ENCODE measurements at regions not wholly inside any gene's neighbourhood (a gene's known extent, or its start where the extent isn't known, plus 50 kb on each side); places are given as distances from the start of the nearest gene placed in this dataset.
A peak's percentile ranks its signal among the peaks of the same experiment; 100 is the strongest.

- Histone ChIP-seq H4K20me1 (no peaks in the 10 kb centered on the region), H3K4me1 (peaks cover 0 to 4% (median 0%) of the 10 kb centered on the region in 10 experiments; a peak in 1 of 20 replicates), H3K27ac (no peak overlapping the region), H3K36me3 (no peaks in the 10 kb centered on the region), H3K4me2 (peak overlapping the region in 1 of 11 experiments; percentile 38; a peak in 2 of 22 replicates), H3K9ac (no peak overlapping the region), H3K4me3 (no peak overlapping the region), H3K9me3 (replicated peaks in 1 of 11) (no peaks in the 10 kb centered on the region), H3K27me3 (no peaks in the 10 kb centered on the region)
- TF ChIP-seq Cebpa-rat (IDR thresholded peaks at IDR 0.05): no peak
Observed at GRCh38 chr5:133714161-133714915, 102.0 kb upstream of the FSTL4 start.

- H3K4me1 ChIP-seq: peaks cover 0 to 4% (median 0%) of the 10 kb centered on the region in 10 experiments; a peak in 1 of 20 replicates
- no peak for TF ChIP-seq Cebpa-rat (IDR thresholded peaks at IDR 0.05)
- no peaks in the 10 kb centered on the region for H3K9me3 ChIP-seq (replicated peaks in 1 of 11)
- peak overlapping the region in 1 of 11 experiments; percentile 38; a peak in 2 of 22 replicates for H3K4me2 ChIP-seq
- no peak overlapping the region for H3K9ac ChIP-seq
- H4K20me1 ChIP-seq: no peaks in the 10 kb centered on the region
- no peaks in the 10 kb centered on the region for H3K36me3 ChIP-seq
- no peak overlapping the region for H3K27ac ChIP-seq
- H3K4me3 ChIP-seq: no peak overlapping the region
- H3K27me3 ChIP-seq: no peaks in the 10 kb centered on the region
Observed at GRCh38 chr5:133713751-133714150, 101.4 kb upstream of the FSTL4 start.

GRCh38 chr5:133713209-133713608 lies 100.9 kb upstream of the FSTL4 start:
- H3K27me3 ChIP-seq: no peaks in the 10 kb centered on the region
- no peaks in the 10 kb centered on the region for H3K9me3 ChIP-seq (replicated peaks in 1 of 11)
- no peak overlapping the region for H3K27ac ChIP-seq
- H4K20me1 ChIP-seq: no peaks in the 10 kb centered on the region
- peaks cover 0 to 4% (median 0%) of the 10 kb centered on the region in 10 experiments; a peak in 1 of 20 replicates for H3K4me1 ChIP-seq
- no peak for TF ChIP-seq Cebpa-rat (IDR thresholded peaks at IDR 0.05)
- no peak overlapping the region for H3K4me2 ChIP-seq
- no peak overlapping the region for H3K9ac ChIP-seq
- no peaks in the 10 kb centered on the region for H3K36me3 ChIP-seq
- no peak overlapping the region for H3K4me3 ChIP-seq

GRCh38 chr5:133712562-133712961 lies 100.2 kb upstream of the FSTL4 start:
- H3K4me1 ChIP-seq: peaks cover 0 to 4% (median 0%) of the 10 kb centered on the region in 10 experiments; a peak in 1 of 20 replicates
- no peaks in the 10 kb centered on the region for H3K9me3 ChIP-seq (replicated peaks in 1 of 11)
- no peaks in the 10 kb centered on the region for H3K27me3 ChIP-seq
- H3K27ac ChIP-seq: no peak overlapping the region
- no peak overlapping the region for H3K9ac ChIP-seq
- H3K4me3 ChIP-seq: no peak overlapping the region
- no peak overlapping the region for H3K4me2 ChIP-seq
- no peaks in the 10 kb centered on the region for H3K36me3 ChIP-seq
- TF ChIP-seq Cebpa-rat (IDR thresholded peaks at IDR 0.05): no peak
- H4K20me1 ChIP-seq: no peaks in the 10 kb centered on the region

GRCh38 chr5:133709209-133709725 lies 96.9 kb upstream of the FSTL4 start:
- Histone ChIP-seq H3K4me3 (no peak overlapping the region), H3K9ac (no peak overlapping the region), H3K27ac (no peak overlapping the region), H3K27me3 (no peaks in the 10 kb centered on the region), H3K4me1 (peaks cover 0 to 4% (median 0%) of the 10 kb centered on the region in 10 experiments; a peak in 1 of 20 replicates), H4K20me1 (no peaks in the 10 kb centered on the region), H3K36me3 (no peaks in the 10 kb centered on the region), H3K4me2 (no peak overlapping the region), H3K9me3 (replicated peaks in 1 of 11) (no peaks in the 10 kb centered on the region)
- no peak for TF ChIP-seq Cebpa-rat (IDR thresholded peaks at IDR 0.05)

GRCh38 chr5:133708331-133708850 lies 96.0 kb upstream of the FSTL4 start:
- Histone ChIP-seq H3K4me1 (no peaks in the 10 kb centered on the region), H3K4me2 (0 out of 22 replicates have a peak overlapping the region, but pooled peaks of 1 of the 11 experiments have one; percentile 18), H3K27ac (no peak overlapping the region), H3K9me3 (replicated peaks in 1 of 11) (no peaks in the 10 kb centered on the region), H3K4me3 (no peak overlapping the region), H4K20me1 (no peaks in the 10 kb centered on the region), H3K27me3 (no peaks in the 10 kb centered on the region), H3K9ac (no peak overlapping the region), H3K36me3 (no peaks in the 10 kb centered on the region)
- no peak for TF ChIP-seq Cebpa-rat (IDR thresholded peaks at IDR 0.05)

- no peaks in the 10 kb centered on the region for H3K36me3 ChIP-seq
- H3K4me1 ChIP-seq: no peaks in the 10 kb centered on the region
- no peaks in the 10 kb centered on the region for H4K20me1 ChIP-seq
- H3K9me3 ChIP-seq (replicated peaks in 1 of 11): no peaks in the 10 kb centered on the region
- no peak overlapping the region for H3K27ac ChIP-seq
- H3K9ac ChIP-seq: no peak overlapping the region
- no peak for TF ChIP-seq Cebpa-rat (IDR thresholded peaks at IDR 0.05)
- no peak overlapping the region for H3K4me3 ChIP-seq
- H3K27me3 ChIP-seq: no peaks in the 10 kb centered on the region
- no peak overlapping the region for H3K4me2 ChIP-seq
Observed at GRCh38 chr5:133707629-133708028, 95.3 kb upstream of the FSTL4 start.

- H4K20me1 ChIP-seq: no peaks in the 10 kb centered on the region
- H3K36me3 ChIP-seq: no peaks in the 10 kb centered on the region
- H3K9ac ChIP-seq: no peak overlapping the region
- H3K4me3 ChIP-seq: no peak overlapping the region
- no peaks in the 10 kb centered on the region for H3K9me3 ChIP-seq (replicated peaks in 1 of 11)
- H3K27ac ChIP-seq: no peak overlapping the region
- H3K4me2 ChIP-seq: no peak overlapping the region
- no peak for TF ChIP-seq Cebpa-rat (IDR thresholded peaks at IDR 0.05)
- H3K27me3 ChIP-seq: no peaks in the 10 kb centered on the region
- no peaks in the 10 kb centered on the region for H3K4me1 ChIP-seq
Observed at GRCh38 chr5:133706506-133707430, 94.4 kb upstream of the FSTL4 start.

- Histone ChIP-seq H4K20me1 (no peaks in the 10 kb centered on the region), H3K4me2 (no peak overlapping the region), H3K9me3 (replicated peaks in 1 of 11) (no peaks in the 10 kb centered on the region), H3K4me3 (no peak overlapping the region), H3K9ac (no peak overlapping the region), H3K27ac (no peak overlapping the region), H3K27me3 (no peaks in the 10 kb centered on the region), H3K36me3 (no peaks in the 10 kb centered on the region), H3K4me1 (no peaks in the 10 kb centered on the region)
- TF ChIP-seq Cebpa-rat (IDR thresholded peaks at IDR 0.05): no peak
Observed at GRCh38 chr5:133705331-133705730, 93.0 kb upstream of the FSTL4 start.

Data from BLaER1 treated with 17β-estradiol and CSF1 and Interleukin-3, amounts not matched to agents 10 nM and 100 nM (cell line).